Stimulated activated CD8-positive, alpha-beta memory T cell treated with anti-CD3 and anti-CD28 coated beads, Interleukin-15, amount 100 ng/mL, for 4 hours (primary cell): ENCODE measurements at regions not wholly inside any gene's neighbourhood (a gene's known extent, or its start where the extent isn't known, plus 50 kb on each side); places are given as distances from the start of the nearest gene placed in this dataset.

Source experiments
- DNase-seq, 2 donors: peaks; one replicate each; pipeline ENCODE4 v3.0.0-alpha.2; 2020; ENCODE audit warnings: low read depth in 2 of 2

DNA sequence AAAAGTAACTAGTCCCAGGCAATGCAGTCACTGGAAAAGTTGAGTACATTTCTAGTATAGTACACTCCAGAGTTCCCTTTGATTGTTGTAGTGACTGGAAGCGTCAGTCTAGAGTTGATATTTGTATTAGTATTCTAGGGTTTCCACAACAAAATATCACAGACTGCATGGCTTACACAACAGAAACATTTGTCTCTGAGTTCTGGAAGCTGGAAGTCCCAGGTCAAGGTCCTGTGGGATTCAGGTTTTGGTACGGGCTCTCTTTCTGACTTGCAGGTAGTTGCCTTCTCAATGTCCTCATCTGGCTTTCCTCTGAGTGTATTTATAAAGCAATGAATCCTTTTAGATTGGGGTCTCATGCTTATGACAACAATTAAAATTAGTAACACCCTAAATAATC lies 1119.1 kb upstream of the PHF14 start:
- no peak for DNase-seq

DNA sequence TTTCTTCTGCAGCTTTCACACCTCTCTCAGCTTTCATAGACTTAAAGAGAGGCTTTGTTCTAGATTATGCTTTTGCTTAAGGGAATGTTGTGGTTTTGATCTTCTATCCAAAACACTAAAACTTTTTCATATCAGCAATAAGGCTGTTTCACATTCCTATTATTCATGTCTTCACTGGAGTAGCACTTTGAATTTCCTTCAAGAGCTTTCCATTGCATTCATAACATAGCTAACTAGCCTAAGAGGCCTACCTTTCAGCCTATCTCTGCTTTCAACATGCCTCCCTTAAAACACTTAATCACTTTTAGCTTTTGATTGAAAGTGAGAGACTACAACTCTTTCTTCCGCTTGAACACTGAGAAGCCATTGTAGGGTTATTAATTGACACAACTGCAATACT lies 1117.0 kb upstream of the PHF14 start:
- DNase-seq = no peak

DNA sequence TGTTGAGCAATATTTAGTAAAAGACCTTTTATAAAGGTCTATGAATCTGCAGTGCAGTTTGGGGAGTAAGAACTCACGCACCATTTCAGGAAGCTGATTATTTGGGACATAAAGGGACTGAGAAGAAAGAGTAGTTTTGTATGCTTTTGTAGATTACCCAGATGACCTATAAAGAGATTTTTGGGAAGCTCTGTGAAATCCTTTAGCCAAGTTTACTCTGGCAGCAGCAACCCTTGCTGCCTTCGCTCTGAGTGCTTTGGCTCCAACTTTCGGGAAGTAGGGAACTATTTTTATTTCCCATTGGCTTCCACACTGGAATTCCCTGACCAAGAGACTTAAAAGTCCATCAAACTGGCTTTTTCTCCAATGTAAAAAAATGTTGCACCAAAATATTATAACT lies 1110.1 kb upstream of the PHF14 start:
- no peak for DNase-seq

DNA sequence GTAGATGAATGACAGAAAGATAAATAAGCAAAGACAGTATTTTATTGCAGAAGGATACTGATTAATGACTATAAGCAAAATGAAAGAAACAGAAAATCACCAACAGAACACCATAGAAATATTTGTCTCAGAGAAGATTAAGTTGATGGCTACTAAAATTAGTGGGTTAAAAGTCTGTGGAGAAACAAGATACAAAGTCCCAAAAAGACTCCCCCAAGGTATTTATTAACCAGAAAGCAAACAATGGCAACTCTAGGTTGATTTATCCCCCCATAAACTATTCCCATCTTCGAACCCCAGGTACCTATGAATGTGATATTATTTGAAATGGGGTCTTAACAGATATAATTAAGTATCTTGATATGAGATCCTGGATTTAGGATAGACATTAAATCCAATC lies 1104.5 kb upstream of the PHF14 start:
- DNase-seq = no peak

DNA sequence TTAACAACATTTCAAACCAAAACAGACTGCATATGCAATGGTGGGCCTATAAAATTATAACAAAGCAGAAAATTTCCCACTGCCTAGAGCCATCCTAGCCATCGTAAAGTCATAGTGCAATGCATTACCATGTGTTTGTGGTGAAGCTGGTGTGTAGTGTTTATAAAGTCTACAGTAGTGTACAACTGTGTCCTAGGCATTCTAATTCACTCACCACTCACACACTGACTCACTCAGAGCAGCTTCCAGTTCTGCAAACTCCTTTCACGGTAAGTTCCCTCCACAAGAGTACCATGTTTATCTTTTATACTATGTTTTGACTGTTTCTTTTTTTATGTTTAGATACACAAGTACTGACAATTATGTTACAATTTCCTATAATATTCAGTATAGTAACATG lies 1104.1 kb upstream of the PHF14 start:
- DNase-seq = no peak

DNA sequence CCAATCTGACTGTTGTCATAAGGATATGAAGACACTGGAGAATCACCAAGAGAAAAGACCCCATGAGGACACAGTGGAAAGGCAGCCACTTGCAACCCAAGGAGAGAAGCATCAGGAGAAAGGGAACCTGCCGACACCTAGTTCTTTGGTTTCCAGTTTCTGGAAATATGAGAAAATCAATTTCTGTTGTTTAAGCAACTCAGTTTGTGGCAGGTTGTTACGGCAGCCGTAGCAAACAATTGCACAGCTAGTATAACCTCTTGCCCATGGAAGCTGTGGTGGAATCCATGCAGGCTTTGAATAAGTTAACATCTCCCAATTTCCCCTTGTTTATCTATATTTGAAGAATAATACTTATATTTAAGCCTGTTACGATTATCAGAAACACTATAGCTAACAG lies 1103.0 kb upstream of the PHF14 start:
- no peak for DNase-seq

DNA sequence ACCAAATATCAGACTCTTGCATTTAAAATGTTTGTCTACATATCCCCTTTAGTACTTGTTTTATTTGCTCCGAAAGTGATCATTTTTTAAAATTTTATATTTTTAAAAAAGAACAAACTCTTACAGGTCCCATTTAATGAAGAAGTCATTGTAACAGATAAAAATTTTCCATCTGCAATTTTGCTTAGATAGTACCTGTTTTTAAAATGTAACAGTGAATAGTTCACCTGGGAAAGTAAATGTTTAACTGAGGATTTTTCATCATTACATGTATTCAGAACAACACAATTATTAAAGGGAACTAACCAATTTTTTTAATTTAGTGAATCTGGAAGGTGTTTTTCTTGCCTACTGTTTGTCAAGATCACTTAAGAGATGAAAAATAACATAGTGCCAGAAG lies 1099.5 kb upstream of the PHF14 start:
- DNase-seq = no peak

DNA sequence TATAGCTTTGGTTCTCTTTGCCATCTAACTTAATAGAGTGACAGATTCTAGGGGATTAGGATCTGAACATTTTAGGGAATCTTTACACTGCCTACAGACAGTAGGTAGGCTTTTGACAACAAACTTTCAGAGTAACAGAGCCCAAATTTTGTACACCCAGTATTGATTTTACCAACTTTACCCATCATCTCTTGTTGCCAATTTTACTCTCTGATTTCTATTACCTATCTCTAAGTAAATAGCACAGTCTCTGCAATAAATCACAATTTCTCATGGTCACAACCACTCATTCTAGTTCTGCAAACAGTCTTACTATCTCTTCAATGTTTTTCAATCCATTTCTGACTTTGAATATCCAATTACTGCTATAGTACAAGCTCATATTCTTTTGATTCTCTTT lies 1097.6 kb upstream of the PHF14 start:
- DNase-seq = no peak

DNA sequence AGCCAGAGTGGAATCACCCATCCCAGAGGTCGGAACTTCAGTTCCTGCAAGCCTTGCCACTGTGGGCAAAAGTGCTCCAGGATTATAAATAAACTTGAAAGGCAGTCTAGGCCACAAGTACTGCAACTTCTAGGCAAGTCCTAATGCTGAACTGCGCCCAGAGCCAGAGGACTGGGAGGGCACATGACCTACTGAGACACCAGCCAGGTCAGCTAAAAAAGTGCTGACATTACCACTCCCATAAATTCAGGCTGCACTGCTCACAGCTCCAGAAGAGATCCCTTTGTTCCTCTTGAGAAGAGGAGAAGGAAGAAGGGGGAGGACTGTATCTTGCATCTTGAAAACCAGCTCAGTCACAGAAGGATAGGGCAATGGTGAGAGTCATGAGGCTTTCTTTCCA lies 1084.1 kb upstream of the PHF14 start:
- DNase-seq = no peak

DNA sequence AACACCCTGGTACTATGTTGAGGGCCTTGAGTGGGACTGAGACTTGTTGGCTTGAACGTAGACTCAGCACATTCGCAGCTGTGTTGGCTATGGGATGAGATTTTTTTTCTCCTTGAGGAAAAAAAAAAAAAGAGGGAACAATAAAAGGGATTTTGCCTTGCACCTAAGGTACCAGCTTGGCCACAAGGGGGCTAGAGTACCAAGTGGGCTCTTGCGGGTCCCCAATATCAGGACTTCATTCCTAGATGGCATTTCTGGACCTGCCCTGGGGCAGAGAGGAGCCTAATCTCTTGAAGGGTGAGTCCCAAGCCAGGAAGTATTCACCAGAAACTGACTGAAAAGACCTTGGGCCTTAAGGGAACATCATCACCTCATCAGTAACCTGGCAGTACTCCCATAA lies 1083.6 kb upstream of the PHF14 start:
- no peak for DNase-seq

DNA sequence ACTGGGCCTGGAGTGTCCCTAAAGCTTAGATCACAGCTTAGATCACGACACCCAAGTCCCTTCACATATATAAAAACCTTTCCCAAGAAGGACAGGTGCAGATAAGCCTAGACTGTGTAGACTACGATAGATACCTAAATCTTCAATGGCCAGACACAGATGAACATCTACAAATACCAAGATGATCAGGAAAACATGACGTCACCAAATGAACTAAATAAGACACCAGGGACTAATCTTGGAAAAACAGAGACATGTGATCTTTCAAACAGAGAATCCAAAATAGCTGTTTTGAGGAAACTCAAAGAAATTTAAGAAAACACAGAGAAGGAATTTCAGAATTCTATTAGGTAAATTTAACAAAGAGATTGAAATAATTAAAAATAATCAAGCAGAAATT lies 1082.6 kb upstream of the PHF14 start:
- no peak for DNase-seq

DNA sequence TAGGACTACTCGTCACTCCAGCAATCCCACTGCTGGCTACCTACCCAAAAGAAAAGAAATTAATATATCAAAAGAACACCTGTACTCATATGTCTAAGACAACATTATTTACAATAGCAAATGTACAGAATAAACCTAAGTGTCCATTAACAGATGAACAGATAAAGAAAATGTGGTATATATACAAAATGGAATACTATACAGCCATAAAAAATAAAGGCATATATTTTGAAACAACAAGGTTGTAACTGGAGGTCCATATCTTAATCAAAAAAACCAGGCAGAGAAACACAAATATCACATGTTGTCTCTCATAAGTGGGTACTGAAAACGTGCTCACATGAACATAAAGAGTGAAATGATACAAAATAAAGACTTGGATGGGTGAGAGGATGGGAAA lies 1073.3 kb upstream of the PHF14 start:
- no peak for DNase-seq

DNA sequence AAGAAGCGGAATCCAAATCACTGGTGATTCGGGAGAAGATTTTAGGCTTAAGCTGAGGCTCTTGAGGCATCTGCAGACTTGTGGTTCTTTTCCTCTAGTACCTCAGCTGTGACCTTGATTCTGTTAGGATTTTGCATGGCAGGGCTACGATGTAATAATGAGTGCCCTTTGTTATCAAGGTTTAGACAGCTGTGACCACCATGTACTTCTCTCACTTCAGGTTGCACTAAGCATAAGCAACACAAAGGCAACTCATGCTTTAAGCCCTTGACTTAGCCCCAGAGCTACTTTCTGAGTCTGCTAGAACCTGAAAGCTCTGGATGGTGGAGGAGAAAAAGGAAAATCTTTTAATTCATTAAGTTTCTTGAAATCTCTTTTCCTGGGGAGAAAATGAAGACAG lies 1052.3 kb upstream of the PHF14 start:
- DNase-seq = no peak

DNA sequence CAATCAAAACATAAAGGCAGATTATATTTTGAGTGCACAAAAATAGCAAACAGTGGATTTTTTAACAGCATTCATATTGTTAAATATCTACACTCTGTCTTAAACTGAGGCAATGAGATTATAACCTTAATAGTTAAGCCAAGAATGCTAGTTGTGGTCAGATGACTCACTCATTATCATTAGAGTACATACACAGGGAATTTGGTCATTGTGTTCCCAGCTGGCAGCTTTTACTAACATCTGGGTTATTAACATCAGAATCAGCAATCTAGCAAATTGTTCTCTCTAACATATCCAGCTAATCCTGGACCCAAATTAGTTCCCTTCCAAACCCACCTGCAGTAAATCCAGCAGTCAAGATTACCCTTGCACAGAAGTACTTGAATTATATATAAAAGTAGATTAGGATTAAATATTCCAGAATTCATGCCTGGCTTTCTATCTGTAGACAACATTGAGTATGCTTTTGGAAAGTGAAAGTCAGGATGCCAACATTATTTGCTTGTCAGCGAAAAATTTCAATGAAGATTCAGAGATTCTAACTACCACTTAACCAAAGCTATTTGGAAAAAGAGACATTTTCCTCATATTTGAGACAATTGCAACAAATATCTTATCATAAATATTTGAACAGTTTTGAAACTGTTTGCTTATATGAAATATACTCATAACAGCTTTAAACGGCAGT lies 1035.6 kb upstream of the PHF14 start:
- DNase-seq = no peak

DNA sequence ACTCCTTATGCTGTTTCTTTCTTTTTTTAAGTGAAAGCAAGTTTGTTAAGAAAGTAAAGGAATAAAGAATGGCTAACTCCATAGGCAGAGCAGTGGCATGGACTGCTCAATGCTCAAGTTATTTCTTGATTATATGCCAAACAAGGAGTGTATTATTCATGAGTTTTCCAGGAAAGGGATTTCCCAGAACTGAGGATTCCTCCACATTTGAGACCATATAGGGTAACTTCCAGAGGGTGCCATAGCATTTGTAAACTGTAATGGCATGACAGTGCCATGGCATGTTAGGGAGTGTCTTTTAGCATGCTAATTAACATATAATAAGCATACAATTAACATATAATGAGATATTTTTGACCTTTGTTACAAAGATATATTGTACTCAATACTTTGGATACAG lies 1034.5 kb upstream of the PHF14 start:
- no peak for DNase-seq

DNA sequence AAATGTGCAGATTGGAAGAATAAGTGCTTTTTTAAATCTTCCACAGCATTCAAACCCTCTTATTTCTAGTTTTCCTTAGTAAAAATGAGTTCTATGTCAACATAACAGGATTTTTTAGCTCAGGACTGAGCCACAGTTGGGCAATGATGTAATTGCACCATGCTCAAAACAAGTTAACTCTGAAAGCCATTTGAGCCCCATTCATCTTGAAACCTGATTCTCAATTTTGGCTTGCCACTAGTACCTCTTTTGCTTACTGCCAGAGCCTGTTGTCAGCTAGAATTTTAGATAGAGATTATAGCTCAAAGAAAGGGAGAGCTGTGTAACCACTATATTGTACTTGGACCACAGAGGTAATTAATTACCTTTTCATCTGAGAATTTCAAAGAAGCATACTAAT lies 1028.5 kb upstream of the PHF14 start:
- no peak for DNase-seq

DNA sequence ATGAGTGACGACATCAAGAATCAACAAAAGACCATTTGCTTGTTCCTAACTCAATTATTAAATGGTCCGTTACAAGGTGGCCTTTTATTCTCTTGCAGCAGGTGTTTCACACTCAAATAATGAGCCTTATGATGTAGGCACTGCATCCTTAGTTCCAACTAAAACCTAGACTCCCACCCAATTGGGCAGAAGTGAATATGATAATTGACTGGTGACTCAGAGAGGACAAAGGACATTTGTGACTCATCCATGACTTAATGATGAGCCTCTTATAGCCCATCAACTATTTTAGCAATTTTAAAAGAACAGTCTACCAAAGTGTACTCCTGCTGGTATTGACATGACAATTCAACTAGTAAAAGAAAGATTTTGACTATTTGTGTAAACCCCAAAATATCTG lies 1027.8 kb upstream of the PHF14 start:
- no peak for DNase-seq

DNA sequence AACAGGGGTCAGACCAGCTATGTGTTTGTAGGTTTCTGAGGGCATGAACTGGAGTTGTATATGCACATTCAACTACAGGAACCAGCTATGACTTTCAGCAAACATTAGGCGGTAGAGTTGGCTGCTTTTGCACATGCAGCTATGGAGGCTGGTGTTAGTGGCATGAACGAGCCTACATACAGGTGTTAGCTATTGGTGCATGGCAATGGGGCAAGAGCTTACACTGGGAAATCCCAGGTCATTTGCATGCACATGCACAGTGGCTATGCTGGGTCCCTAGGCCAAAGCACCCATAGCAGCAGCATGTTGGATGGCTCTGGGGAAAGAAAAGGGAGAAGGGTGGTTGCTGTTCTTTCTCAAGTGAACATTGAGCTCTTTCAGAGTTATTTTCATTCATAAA lies 1018.5 kb upstream of the PHF14 start:
- DNase-seq = no peak

DNA sequence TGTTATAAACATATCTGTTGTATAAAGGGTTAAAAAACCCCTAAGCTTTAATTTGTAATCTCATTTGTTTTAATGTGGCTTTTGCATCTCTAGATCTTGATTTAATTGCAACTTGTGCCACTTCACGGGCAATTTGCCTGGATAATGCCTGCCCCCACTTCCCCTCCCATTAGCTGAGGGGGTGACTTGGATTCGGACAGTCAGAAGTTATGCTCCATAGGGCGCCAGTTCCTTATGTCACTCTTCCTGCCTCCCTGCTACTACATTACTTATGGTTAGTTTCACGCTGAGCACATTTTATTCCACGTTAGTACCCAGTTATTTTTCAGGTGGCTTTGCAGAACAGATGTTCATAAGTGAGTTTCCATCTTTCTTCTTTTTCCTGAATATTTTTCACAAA lies 1015.2 kb upstream of the PHF14 start:
- no peak for DNase-seq

DNA sequence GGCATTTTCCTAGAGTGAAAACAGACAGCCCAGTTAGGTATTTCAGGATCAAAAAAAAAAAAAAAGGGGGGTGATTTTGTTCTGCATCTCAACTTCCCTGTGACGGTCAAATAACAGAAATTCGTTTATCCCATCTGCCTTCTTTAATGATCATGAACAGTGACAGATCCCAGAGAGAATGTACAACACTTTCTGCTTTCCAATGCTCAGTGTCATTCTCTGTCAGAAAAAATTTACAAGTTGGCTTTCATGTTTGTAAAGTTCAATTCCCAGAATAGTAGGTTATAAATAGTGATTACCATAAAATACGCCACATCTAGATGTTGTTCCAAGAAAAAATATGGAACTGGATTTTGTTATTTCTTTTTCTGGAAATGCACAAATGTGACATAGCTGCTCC lies 1013.2 kb upstream of the PHF14 start:
- DNase-seq = no peak

DNA sequence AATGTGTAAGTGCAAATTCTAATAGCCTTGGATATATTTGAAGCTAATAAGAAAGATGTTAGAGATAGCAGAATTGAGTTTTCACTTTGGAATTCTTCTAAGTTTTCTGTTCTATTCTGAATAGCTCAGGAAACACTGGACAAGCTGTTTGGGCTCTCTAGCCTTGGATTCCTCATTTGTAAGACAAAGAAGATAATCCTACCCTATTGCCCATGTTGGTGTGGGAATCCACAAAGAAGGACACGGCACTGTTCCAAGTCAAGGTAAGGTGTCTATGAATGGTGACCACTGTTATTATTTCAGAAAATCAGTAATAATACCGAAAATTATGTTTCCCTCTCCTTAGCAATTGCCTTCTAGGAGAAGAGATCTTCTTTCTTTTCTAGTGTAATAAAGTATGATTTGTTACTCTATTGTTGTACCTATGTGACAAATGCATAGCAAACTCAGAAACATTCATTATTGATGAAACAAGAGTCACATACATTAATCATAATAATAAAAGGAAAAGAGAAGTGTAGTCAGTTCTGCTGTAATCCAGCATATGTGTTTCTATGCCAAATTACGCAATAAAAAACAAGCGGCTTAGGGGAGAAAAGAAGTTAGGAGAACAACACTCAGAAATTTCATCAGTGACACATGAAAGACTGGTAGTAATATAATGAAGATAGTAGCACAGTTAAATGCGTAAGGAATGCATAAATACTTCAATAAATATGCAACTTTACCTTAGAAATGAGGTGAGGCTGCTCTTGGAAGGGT lies 1012.3 kb upstream of the PHF14 start:
- DNase-seq = no peak

DNA sequence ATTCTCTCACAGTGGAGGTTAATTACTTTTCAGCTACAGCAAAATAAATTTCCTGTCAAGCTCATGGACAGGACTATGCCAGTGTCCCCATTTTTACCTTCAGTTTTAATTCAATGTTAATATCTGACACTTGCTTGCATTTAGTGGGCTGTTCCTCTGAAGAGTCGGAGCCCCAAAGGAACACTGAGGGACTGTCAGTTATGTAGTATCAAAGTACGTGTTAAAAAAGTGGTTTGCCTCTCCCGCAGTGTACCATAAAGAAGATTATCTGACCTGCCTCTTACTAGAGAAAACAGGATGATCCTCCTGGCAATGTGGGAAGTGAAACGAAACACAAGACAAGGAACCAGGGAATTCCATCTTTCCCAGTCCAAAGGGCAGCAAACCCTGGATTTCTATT lies 1010.9 kb upstream of the PHF14 start:
- no peak for DNase-seq

DNA sequence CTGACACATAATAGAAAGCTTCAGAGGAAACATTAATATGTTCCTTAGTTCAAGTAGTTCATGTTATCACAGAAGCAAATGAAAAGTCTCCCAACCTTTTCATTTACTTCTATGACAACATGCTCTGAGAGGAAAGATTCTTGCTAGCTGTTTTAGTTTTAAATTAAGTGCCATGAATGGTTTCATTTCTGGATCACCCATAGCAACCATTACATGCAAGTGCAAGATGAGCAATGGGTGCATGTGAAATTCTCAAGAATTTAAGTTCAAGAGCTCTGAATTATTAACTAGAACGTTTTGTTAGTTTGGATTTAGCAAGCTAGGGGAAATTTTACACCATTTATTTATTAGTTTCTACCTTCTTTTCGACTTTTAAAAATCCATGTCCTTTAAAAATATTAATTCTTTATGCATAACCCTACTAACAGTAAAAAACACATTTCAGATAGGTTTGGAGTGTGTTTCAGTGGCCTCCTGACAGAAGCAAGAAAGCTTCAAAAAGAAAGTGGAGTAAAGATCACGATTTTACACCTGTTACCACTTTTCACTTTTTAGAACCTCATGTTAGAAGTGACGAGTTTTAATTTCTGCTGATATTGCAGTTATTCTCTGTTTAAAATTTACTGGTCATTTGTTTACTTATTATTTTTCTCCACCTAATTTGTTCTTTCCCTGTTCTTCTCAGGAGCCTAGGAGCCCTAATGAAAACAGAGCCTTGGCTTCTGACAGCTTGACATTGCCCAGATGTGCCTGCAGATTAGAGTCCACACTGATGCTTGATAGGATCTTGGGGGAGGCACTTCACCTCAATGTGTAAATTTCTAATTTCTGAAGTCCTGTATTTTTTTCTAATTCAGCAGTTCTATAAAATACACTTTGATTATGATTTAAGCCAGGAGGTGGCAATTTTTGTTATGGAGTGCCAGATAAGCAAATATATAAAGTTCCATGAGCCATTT lies 995.3 kb upstream of the PHF14 start:
- DNase-seq = no peak
